Skin epidermis (tissue), 12 donors: ENCODE measurements at regions not wholly inside any gene's neighbourhood (a gene's known extent, or its start where the extent isn't known, plus 50 kb on each side); places are given as distances from the start of the nearest gene placed in this dataset.

Experiments
- H3K27ac ChIP-seq, 21 experiments: fragments of 200-600 bp; sonication (generic) in 11 of 21; one replicate each; pipeline ENCODE4 v1.5.0; 2020; ENCODE audit warnings: mild to moderate bottlenecking in 3 of 21, inconsistent platforms in 2 of 21, moderate library complexity in 2 of 21
- H3K4me3 ChIP-seq, 7 experiments: fragments of 200-600 bp; sonication (generic) in 2 of 7; one replicate each; pipeline ENCODE4 v1.5.0; 2020; ENCODE audit warnings: inconsistent platforms in 2 of 7, mild to moderate bottlenecking in 2 of 7, moderate library complexity in 1 of 7

GRCh38 chr5:74075501-74076484 lies 449.8 kb downstream of the ARHGEF28 start:
- Histone ChIP-seq H3K27ac (no peak overlapping the region), H3K4me3 (no peak overlapping the region)

GRCh38 chr5:74074111-74074510 lies 448.1 kb downstream of the ARHGEF28 start:
- no peak overlapping the region for H3K4me3 ChIP-seq
- H3K27ac ChIP-seq, result no peak overlapping the region

GRCh38 chr5:74073257-74073656 lies 447.3 kb downstream of the ARHGEF28 start:
- Histone ChIP-seq H3K4me3 (no peak overlapping the region), H3K27ac (no peak overlapping the region)

GRCh38 chr5:74072646-74073045 lies 446.6 kb downstream of the ARHGEF28 start:
- Histone ChIP-seq H3K27ac (no peak overlapping the region), H3K4me3 (no peak overlapping the region)

GRCh38 chr5:74070766-74071165 lies 444.8 kb downstream of the ARHGEF28 start:
- no peak overlapping the region for H3K27ac ChIP-seq
- H3K4me3 ChIP-seq, result no peak overlapping the region

- Histone ChIP-seq H3K4me3 (no peak overlapping the region), H3K27ac (no peak overlapping the region)
Measured at GRCh38 chr5:74069741-74070140, 443.7 kb downstream of the ARHGEF28 start.

GRCh38 chr5:74067748-74068541 lies 441.9 kb downstream of the ARHGEF28 start:
- Histone ChIP-seq H3K4me3 (no peak overlapping the region), H3K27ac (peak overlapping the region in 2 of 21 experiments; percentile 3 to 29)

- no peak overlapping the region for H3K27ac ChIP-seq
Measured at GRCh38 chr5:74064911-74065310, 438.9 kb downstream of the ARHGEF28 start.

GRCh38 chr5:74064225-74064624 lies 438.2 kb downstream of the ARHGEF28 start:
- no peak overlapping the region for H3K4me3 ChIP-seq
- no peak overlapping the region for H3K27ac ChIP-seq

More at GRCh38 chr5:74064911-74065310, 438.9 kb downstream of the ARHGEF28 start:
- H3K4me3 ChIP-seq, result no peak overlapping the region

- Histone ChIP-seq H3K27ac (no peak overlapping the region), H3K4me3 (no peak overlapping the region)
Measured at GRCh38 chr5:74063821-74064220, 437.8 kb downstream of the ARHGEF28 start.

- Histone ChIP-seq H3K4me3 (no peak overlapping the region), H3K27ac (no peak overlapping the region)
Measured at GRCh38 chr5:74063346-74063745, 437.4 kb downstream of the ARHGEF28 start.

- Histone ChIP-seq H3K27ac (no peak overlapping the region), H3K4me3 (no peak overlapping the region)
Measured at GRCh38 chr5:74061292-74061691, 435.3 kb downstream of the ARHGEF28 start.

GRCh38 chr5:74059706-74060105 lies 433.7 kb downstream of the ARHGEF28 start:
- Histone ChIP-seq H3K4me3 (no peak overlapping the region), H3K27ac (no peak overlapping the region)

- H3K27ac ChIP-seq, result no peak overlapping the region
- H3K4me3 ChIP-seq, result no peak overlapping the region
Measured at GRCh38 chr5:74056789-74057164, 430.8 kb downstream of the ARHGEF28 start.

GRCh38 chr5:74056107-74056788 lies 430.3 kb downstream of the ARHGEF28 start:
- Histone ChIP-seq H3K27ac (no peak overlapping the region), H3K4me3 (no peak overlapping the region)

- Histone ChIP-seq H3K4me3 (no peak overlapping the region), H3K27ac (no peak overlapping the region)
Measured at GRCh38 chr5:74055486-74056106, 429.6 kb downstream of the ARHGEF28 start.

- Histone ChIP-seq H3K27ac (peak overlapping the region in 1 of 21 experiments; percentile 17), H3K4me3 (no peak overlapping the region)
Measured at GRCh38 chr5:74054641-74055421, 428.8 kb downstream of the ARHGEF28 start.

- no peak overlapping the region for H3K27ac ChIP-seq
- no peak overlapping the region for H3K4me3 ChIP-seq
Measured at GRCh38 chr5:74054139-74054538, 428.1 kb downstream of the ARHGEF28 start.
